ENCODE measurements at regions not wholly inside any gene's neighbourhood (a gene's known extent, or its start where the extent isn't known, plus 50 kb on each side); places are given as distances from the start of the nearest gene placed in this dataset.

- no peak for TF ChIP-seq CTCF (IDR thresholded peaks at IDR 0.05; ENCODE audit: low read depth, low read length)
- Histone ChIP-seq H3K36me3 (no peaks in the 10 kb centered on the region), H3K4me1 (no peaks in the 10 kb centered on the region), H3K9me3 (no peaks in the 10 kb centered on the region), H3K4me3 (ENCODE audit: low read depth, low read length) (no peak overlapping the region), H3K27me3 (no peaks in the 10 kb centered on the region)
- no peak for DNase-seq
Observed at GRCh38 chr3:56909349-56909748, 107.6 kb upstream of the ARHGEF3 start.

DNA sequence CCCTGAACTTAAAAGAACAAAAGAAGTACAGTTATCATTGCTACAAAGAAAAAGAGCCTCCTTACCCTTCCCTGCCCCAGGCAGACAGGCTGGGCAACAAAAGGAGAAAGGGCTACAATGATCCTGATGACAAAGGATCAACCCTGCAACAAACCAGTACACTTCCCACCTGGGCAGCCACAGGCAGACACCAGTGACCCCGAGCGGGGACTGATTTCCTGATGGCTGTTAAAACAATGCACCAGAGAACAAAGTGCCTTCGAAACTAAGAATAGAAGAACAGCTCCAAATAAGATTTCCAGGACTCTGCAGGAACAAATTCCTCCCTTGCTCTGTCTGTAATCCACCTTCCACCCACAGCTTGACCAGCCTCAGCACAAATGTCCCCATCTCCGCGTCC lies 106.3 kb upstream of the ARHGEF3 start:
- Histone ChIP-seq H3K4me1 (no peaks in the 10 kb centered on the region), H3K27me3 (no peaks in the 10 kb centered on the region), H3K9me3 (no peaks in the 10 kb centered on the region), H3K36me3 (no peaks in the 10 kb centered on the region), H3K4me3 (ENCODE audit: low read depth, low read length) (no peak overlapping the region)
- no peak for TF ChIP-seq CTCF (IDR thresholded peaks at IDR 0.05; ENCODE audit: low read depth, low read length)
- no peak for DNase-seq

- Histone ChIP-seq H3K27me3 (no peaks in the 10 kb centered on the region), H3K9me3 (no peaks in the 10 kb centered on the region), H3K36me3 (no peaks in the 10 kb centered on the region), H3K4me3 (ENCODE audit: low read depth, low read length) (no peak overlapping the region), H3K4me1 (no peaks in the 10 kb centered on the region)
- no peak for DNase-seq
- TF ChIP-seq CTCF (IDR thresholded peaks at IDR 0.05; ENCODE audit: low read depth, low read length), result no peak
Observed at GRCh38 chr3:56904552-56905215, 102.9 kb upstream of the ARHGEF3 start.

GRCh38 chr3:56903231-56903782 lies 101.6 kb upstream of the ARHGEF3 start:
- no peak for TF ChIP-seq CTCF (IDR thresholded peaks at IDR 0.05; ENCODE audit: low read depth, low read length)
- Histone ChIP-seq H3K36me3 (no peaks in the 10 kb centered on the region), H3K27me3 (no peaks in the 10 kb centered on the region), H3K9me3 (no peaks in the 10 kb centered on the region), H3K4me1 (no peaks in the 10 kb centered on the region), H3K4me3 (ENCODE audit: low read depth, low read length) (no peak overlapping the region)
- DNase-seq, result no peak

- no peak for DNase-seq
- Histone ChIP-seq H3K4me1 (no peaks in the 10 kb centered on the region), H3K27me3 (no peaks in the 10 kb centered on the region), H3K36me3 (no peaks in the 10 kb centered on the region), H3K9me3 (no peaks in the 10 kb centered on the region), H3K4me3 (ENCODE audit: low read depth, low read length) (no peak overlapping the region)
- TF ChIP-seq CTCF (IDR thresholded peaks at IDR 0.05; ENCODE audit: low read depth, low read length), result no peak
Observed at GRCh38 chr3:56902468-56903160, 100.9 kb upstream of the ARHGEF3 start.

GRCh38 chr3:56900801-56901200 lies 99.1 kb upstream of the ARHGEF3 start:
- no peaks in the 10 kb centered on the region for H3K4me1 ChIP-seq
- no peak for DNase-seq
- no peak for TF ChIP-seq CTCF (IDR thresholded peaks at IDR 0.05; ENCODE audit: low read depth, low read length)
- no peaks in the 10 kb centered on the region for H3K27me3 ChIP-seq
- no peaks in the 10 kb centered on the region for H3K36me3 ChIP-seq
- H3K4me3 ChIP-seq (ENCODE audit: low read depth, low read length), result no peak overlapping the region
- no peaks in the 10 kb centered on the region for H3K9me3 ChIP-seq
